Stimulated activated CD4-positive, alpha-beta T cell treated with anti-CD3 and anti-CD28 coated beads, TNF-alpha, amount 100 ng/mL, for 24 hours (primary cell): ENCODE measurements at regions not wholly inside any gene's neighbourhood (a gene's known extent, or its start where the extent isn't known, plus 50 kb on each side); places are given as distances from the start of the nearest gene placed in this dataset.
"Not testable (repeated sequence)": the region's sequence is repeated elsewhere in the genome, so short reads cannot be mapped to it uniquely, and the experiment has no call there.

Source experiments
- DNase-seq, 3 experiments: peaks; one replicate each; pipeline ENCODE4 v3.0.0-alpha.2; 2020; ENCODE audit warnings: low read depth in 3 of 3

DNA sequence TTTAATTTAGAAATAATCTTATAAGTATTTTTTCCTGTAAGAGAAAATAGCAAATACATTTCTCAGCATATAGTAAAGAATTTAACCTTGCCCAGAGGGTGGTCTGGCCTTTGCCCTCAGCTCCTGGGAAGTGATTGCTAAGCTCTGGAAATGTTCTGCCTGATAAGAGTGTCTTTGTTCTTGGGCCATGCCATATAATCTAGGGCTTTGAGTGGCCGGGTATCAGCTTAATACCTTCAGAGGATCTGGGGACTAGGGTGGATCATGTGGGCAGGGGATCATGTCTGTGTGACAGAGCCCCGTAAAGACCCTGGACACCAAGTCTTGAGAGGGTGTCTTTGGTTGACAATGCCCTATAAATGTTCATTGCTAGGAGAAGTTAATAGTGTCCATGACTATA lies 1032.4 kb upstream of the MIR17HG start:
- no peak for DNase-seq

GRCh38 chr13:90320664-90321063 lies 1026.8 kb upstream of the MIR17HG start:
- DNase-seq: no peak

DNA sequence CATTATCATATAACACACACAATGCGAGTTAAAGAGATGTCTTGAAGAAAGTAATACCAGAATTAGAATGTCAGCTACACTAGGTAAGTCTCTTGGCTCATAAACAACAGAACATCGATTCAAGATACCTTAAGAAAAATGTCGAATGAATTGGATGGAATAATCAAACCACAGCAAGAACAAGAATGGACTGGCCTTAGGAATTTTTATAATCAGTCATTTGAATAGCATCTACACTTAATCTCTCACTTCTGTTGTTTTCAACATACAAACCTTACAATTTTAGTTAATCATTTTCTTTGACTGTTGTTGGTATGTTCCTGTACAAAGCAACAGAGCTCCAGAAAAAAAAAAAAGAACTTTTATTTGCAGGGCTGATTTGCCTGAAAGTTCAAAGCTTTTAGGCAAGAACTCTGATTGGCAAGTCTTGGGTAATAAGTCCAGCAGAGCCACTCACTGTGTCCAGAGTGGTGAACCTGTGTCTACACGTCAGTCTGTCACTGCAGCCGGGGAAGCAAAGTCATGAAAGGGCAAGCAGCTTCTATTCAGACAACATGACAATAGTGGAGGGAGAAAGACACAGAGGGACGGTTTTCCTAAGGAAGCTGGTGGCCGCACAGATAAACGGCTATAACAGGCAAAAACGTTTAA lies 1026.1 kb upstream of the MIR17HG start:
- DNase-seq: no peak

DNA sequence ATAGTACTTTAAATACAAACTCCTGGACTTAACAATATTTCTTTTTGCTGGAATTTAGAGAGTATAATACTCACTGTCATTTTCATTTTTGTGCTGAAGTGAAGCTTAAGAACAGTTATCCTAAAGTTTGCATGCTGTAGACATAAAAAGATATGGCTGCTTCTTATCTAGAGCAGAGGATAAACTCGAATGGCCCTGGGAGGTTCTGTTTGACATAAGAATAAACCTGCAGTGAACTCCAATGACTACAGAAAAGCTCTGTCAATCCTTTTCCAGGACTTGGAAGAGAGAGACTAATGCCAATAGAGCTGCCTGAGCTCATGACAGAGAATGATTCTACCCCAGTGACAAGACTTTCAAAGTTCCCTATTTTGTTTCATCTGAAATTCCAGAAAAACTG lies 1017.8 kb upstream of the MIR17HG start:
- DNase-seq: no peak

DNA sequence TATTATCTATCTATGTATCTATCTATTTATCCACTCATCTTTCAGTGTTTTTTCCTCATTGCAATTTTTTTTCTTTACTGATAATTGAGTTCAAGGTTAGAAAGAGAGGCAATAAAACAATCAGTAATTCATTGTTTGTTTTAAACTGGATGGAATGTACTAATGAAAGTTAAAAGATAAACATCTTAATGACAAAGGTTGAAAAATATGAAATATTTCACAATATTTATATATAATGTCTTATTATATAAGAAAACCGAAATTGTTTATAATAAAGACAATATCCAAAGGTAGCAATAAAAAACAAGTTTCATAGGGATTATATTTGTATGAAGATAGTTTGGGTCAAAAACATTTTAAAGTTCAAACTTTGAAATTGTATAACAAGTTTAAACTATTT lies 1015.5 kb upstream of the MIR17HG start:
- DNase-seq: no peak

GRCh38 chr13:90336507-90336906 lies 1011.0 kb upstream of the MIR17HG start:
- DNase-seq: no peak

GRCh38 chr13:90341348-90341747 lies 1006.1 kb upstream of the MIR17HG start:
- DNase-seq: not testable (repeated sequence)

DNA sequence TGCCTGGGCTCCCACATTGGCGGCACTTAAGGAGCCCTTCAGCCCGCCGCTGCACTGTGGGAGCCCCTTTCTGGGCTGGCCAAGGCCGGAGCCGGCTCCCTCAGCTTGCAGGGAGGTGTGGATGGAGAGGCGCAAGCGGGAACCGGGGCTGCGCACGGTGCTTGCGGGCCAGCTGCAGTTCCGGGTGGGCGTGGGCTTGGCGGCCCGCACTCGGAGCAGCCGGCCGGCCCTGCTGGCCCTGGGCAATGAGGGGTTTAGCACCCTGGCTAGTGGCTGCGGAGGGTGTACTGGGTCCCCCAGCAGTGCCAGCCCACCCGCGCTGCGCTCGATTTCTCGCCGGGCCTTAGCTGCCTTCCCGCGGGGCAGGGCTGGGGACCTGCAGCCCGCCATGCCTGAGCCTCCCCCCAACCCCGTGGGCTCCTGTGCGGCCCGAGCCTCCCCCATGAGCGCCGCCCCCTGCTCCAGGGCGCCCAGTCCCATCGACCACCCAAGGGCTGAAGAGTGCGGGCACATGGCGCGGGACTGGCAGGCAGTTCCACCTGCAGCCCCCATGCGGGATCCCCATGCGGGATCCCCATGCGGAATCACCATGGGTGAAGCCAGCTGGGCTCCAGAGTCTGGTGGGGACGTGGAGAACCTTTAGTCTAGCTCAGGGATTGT lies 998.9 kb upstream of the MIR17HG start:
- not testable (repeated sequence) for DNase-seq

- DNase-seq: no peak
Measured at GRCh38 chr13:90352763-90353162, 994.7 kb upstream of the MIR17HG start.

- DNase-seq: no peak
Measured at GRCh38 chr13:90355162-90355751, 992.2 kb upstream of the MIR17HG start.

- no peak for DNase-seq
Measured at GRCh38 chr13:90360785-90361184, 986.7 kb upstream of the MIR17HG start.

GRCh38 chr13:90362707-90363106 lies 984.8 kb upstream of the MIR17HG start:
- DNase-seq: no peak

GRCh38 chr13:90365130-90365529 lies 982.4 kb upstream of the MIR17HG start:
- DNase-seq: no peak

DNA sequence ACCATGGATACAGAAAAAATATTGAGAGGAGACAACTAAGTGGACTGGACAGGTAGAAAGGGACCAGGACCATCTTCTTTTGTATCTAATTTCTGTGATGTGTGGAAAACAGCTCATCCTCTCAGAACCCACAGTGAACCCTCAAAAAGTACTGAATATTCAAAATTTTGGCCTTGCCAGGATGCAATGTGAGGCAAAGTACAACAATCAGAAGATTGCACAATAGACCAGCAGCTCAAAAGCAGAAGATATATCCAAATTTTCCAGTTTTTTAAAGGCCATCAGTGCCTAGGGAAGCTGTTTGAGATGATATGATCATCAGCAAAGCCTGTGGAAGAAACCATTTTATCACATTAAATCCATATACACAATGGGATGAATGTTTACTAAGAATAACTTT lies 973.3 kb upstream of the MIR17HG start:
- no peak for DNase-seq

DNA sequence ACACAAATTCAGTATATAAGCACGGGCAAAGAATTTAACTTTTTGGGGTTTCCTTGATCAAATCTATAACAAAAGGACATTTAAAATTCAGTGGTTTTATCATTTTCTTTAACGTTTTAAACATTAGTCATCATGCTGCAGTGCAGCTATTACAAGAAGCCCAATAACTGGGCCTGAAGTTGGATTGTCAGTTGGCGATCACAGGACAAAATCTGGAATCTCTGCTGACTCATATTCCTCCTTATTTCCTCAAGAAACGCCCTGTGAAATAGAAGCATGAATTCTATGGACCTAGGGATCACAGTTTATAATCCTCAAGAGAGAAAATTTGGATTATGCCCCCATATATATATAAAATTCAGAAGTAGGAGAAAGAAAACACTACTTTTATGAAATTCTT lies 971.6 kb upstream of the MIR17HG start:
- DNase-seq: no peak

DNA sequence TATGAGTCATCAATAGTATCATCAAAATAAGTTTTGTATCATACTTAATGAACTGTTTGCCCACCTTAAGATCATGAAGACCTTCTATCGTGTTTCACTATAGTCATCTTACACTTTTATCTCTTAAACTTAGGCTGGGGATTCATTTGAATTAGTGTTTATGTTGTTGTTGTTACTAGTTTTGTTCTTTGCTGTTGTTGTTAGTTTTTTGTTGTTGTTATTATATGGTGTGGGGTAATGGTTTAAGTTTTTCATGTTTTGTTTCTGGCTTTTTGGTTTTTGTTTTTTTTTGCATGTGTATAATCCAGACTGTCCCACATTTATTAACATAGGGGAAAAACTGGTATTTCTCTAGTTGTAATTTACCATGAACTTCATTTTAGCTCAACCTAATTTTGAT lies 965.1 kb upstream of the MIR17HG start:
- DNase-seq: no peak

GRCh38 chr13:90385781-90386489 lies 961.6 kb upstream of the MIR17HG start:
- DNase-seq: no peak

DNA sequence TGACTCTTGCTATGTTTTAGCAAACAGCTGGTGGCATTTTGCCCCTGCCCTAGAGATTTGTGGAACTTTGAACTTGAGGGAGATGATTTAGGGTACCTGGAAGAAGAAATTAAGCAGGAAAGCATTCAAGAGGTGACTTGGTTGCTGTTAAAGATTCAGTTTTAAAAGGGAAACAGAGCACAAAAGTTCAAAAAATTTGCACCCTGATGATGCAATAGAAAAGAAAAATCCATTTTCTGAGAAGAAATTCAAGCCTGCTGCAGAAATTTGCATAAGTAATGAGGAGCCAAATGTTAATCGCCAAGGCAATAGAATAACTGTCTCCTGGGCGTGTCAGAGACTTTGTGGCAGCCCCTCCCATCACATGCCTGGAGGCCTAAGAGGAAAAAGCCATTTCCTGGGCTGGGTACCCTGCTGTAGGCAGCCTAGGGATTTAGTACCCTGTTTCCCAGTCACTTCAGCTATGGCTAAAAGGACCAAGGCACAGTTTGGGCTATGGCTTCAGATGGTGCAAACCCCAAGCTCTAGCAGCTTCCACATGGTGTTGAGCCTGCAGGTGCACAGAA lies 958.5 kb upstream of the MIR17HG start:
- no peak for DNase-seq

DNA sequence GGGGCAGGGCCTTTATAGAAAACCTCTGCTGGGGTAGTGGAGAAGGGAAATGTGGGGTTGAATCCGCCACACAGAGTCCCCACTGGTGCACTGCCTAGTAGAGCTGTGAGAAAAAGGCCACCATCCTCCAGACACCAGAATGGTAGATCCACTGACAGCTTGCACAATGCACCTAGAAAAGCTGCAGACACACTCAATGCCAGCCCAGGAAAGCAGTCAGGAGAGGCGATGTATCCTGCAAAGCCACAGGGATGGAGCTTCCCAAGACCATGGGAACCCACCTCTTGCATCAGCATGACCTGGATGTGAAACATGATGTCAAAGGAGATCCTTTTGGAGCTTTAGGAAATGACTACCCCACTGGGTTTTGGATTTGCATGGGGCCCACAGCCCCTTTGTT lies 958.0 kb upstream of the MIR17HG start:
- no peak for DNase-seq

GRCh38 chr13:90393408-90393807 lies 954.1 kb upstream of the MIR17HG start:
- DNase-seq: no peak

- DNase-seq: no peak
Measured at GRCh38 chr13:90395348-90395747, 952.1 kb upstream of the MIR17HG start.

DNA sequence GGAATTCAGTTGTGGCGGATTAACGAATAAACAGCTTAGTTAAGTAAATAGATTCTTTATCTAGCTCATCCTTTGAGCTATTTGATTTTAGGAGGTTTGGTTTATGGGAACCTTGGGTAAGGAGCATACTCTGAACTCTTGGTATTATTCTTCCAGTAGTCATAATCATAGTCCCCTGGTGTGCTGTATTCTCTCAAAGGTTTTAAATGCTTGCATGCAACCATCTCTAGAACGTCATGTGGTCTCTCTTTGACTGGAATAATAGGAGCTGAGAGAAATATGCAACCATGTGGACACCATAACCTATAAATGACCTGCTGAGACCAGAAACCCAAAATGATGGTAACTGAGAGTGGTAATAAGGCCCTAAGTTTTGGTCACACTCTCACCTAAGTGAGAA lies 951.6 kb upstream of the MIR17HG start:
- no peak for DNase-seq
